Endothelial cell of umbilical vein (primary cell): ENCODE measurements at regions not wholly inside any gene's neighbourhood (a gene's known extent, or its start where the extent isn't known, plus 50 kb on each side); places are given as distances from the start of the nearest gene placed in this dataset.

Experiments used
- POLR2AphosphoS5 ChIP-seq: IDR thresholded peaks from 2 replicates; pipeline ENCODE4 v1.6.1; 2012; ENCODE audit warnings: low read depth, mild to moderate bottlenecking, control low read depth, low read length, moderate library complexity; ENCODE audit not compliant: insufficient read depth
- TF ChIP-seq, protein P1 (sequence below), 2 donors: IDR thresholded peaks; 1 replicate in 1 of 2; 2 replicates in 1 of 2; pipeline ENCODE4 v1.5.1; 2011; ENCODE audit warnings: low read length in 2 of 2, mild to moderate bottlenecking in 2 of 2, moderate library complexity in 2 of 2, control low read depth in 1 of 2, inconsistent platforms in 1 of 2, low read depth in 1 of 2; ENCODE audit not compliant: insufficient read depth in 1 of 2; ENCODE audit errors: extremely low read depth in 1 of 2

DNA sequence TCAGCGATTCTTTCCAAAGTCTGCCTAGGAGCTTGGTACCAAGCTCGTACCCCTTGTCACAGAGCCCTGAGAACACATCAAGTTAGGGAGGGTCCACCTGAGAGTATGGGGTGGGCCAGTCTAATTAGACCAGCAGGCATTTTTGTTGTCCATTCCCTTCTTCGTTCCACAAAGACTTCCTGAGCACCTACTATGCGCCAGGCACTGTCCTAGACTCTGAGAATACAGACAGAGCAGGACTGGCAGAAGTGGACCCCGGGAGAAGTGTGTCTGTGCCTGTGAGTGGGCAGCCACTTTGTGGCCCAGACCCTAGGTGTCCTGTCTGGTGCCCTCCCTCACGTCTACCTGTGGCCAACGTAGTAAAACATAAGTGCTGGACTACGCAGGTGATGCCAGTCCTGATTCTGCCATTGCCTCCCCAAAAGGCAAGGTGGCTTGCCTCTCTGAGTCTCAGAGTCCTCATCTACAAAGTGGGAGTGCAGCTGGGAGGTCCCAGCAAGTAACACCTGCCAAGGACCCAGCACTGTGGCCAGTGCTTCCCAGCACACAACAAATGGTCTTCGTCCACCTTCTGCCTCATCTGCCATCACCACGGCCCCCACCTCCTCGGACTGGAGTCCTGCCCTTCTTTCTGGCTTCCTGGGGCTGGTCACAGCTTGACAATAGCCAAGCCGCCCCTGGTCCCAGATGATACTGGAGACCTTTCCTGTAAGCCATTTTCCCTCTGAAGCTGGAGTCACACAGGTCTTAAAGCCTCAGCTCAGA, 54.3 kb upstream of the DUSP5 start:
- TF ChIP-seq, protein P1, sequence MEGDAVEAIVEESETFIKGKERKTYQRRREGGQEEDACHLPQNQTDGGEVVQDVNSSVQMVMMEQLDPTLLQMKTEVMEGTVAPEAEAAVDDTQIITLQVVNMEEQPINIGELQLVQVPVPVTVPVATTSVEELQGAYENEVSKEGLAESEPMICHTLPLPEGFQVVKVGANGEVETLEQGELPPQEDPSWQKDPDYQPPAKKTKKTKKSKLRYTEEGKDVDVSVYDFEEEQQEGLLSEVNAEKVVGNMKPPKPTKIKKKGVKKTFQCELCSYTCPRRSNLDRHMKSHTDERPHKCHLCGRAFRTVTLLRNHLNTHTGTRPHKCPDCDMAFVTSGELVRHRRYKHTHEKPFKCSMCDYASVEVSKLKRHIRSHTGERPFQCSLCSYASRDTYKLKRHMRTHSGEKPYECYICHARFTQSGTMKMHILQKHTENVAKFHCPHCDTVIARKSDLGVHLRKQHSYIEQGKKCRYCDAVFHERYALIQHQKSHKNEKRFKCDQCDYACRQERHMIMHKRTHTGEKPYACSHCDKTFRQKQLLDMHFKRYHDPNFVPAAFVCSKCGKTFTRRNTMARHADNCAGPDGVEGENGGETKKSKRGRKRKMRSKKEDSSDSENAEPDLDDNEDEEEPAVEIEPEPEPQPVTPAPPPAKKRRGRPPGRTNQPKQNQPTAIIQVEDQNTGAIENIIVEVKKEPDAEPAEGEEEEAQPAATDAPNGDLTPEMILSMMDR (IDR thresholded peaks at IDR 0.05; ENCODE audit: extremely low read depth in 1 of 2, insufficient read depth in 1 of 2, low read depth in 1 of 2, low read length in 2 of 2) = no peak
- TF ChIP-seq POLR2AphosphoS5 = no peak
